ENCODE measurements at regions not wholly inside any gene's neighbourhood (a gene's known extent, or its start where the extent isn't known, plus 50 kb on each side); places are given as distances from the start of the nearest gene placed in this dataset.

DNA sequence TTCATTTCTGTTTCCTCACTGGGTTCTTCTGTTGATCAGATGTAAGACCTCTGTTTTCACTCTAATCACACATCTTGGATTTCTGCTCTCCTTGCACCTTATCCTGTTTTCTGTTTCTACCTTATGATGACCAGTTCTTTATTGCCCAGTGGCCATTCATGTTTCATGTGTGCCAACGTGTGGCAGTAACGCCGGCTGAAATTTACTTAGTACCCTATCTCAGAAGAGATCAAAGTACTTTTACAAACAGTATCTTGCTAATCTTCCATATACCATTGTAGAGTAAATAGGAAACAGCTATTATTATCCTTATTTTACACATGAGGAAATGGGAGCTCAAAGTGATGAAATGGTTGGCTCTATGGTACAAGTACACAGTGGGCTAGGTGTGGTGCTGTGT lies 74.0 kb downstream of the GATA3 start:
- TF ChIP-seq GATA3 (IDR thresholded peaks at IDR 0.05; ENCODE audit: low read depth, low read length), result no peak
- TF ChIP-seq GATA2 (IDR thresholded peaks at IDR 0.05; ENCODE audit: low read depth, low read length), result no peak

GRCh38 chr10:8129438-8129837 lies 75.0 kb downstream of the GATA3 start:
- TF ChIP-seq GATA3 (IDR thresholded peaks at IDR 0.05; ENCODE audit: low read depth, low read length) (no peak), GATA2 (IDR thresholded peaks at IDR 0.05; ENCODE audit: low read depth, low read length) (no peak)

DNA sequence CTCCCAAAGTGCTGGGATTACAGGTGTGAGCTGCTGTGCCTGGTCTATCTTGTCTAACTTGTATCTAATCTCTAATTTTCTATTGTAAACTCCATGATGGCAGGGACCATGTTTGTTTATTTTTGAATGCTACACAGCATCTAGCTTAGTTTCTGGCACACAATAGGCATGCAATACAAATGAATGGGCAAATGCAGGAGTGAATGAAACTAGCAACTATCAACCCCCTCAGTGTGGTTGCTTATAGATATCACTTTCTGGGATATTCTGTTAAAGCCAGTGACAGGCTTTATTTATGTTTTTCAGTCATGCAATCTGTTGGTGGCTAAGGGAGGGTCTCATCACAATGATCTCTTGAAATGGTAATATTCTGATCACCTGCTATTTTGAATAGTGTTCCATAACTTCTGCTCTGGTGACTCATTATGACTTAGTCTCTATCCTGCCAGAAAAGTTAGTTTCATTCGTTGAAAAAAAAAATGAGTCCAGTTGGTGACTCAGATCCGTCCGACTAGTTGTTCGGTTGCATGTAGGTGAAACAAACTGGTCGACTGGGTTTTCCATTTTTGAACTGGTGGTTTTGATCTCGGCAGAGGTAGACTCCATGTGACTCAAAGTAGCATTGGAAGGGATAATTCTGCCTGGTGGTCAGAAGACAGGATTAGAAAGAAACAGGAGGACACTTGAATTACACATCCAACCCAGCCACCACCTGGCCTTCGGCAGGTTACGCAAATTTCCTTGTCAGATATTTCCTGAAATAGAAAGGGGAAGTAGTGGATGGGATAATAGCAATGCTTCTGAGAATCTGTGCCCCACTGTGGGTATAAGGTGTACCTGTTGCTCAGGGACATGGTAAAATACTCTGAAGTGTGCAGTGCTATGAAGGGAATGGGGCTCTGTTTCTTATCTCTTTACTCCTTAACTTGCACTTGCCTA lies 76.8 kb downstream of the GATA3 start:
- TF ChIP-seq GATA2 (IDR thresholded peaks at IDR 0.05; ENCODE audit: low read depth, low read length), result no peak
- TF ChIP-seq GATA3 (IDR thresholded peaks at IDR 0.05; ENCODE audit: low read depth, low read length), result no peak

DNA sequence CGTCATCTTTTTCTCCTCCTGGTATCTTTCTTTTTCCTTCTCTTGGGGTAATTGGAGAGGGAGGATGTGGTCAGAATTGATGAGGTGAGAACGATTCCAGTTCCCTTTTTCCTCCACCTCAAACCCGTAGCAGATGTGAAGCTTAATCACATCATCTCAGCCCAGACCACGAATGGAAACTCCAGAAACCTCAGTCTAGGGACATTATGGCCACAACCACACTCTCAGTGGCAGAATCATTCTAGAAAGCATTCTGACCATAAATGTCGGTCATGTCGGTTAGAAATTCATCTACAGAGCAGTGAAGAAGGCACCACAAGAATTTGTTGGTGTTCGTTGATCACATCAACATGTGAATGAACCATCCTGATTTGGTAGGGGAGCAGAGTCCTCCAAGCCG lies 78.7 kb downstream of the GATA3 start:
- TF ChIP-seq GATA3 (IDR thresholded peaks at IDR 0.05; ENCODE audit: low read depth, low read length) (no peak), GATA2 (IDR thresholded peaks at IDR 0.05; ENCODE audit: low read depth, low read length) (no peak)

DNA sequence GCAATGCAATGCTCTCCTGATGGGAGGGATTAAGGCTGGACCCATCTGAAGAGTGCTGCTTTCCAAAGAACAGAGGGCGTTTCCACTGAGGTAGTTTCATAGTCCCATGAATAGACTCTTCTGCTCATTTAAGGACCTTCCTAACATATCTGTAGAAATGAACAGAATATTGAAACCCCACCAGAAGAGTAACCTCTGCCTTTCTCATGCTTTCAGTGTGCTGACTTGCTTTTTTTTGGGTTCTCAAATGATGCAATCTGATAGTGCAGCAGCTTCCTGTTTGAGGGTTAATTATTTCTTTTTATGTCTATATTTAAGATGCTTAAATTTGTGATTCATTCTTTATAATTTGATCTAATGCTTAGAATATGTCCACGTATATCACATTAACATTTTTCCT lies 82.2 kb downstream of the GATA3 start:
- no peak for TF ChIP-seq GATA2 (IDR thresholded peaks at IDR 0.05; ENCODE audit: low read depth, low read length)
- no peak for TF ChIP-seq GATA3 (IDR thresholded peaks at IDR 0.05; ENCODE audit: low read depth, low read length)

DNA sequence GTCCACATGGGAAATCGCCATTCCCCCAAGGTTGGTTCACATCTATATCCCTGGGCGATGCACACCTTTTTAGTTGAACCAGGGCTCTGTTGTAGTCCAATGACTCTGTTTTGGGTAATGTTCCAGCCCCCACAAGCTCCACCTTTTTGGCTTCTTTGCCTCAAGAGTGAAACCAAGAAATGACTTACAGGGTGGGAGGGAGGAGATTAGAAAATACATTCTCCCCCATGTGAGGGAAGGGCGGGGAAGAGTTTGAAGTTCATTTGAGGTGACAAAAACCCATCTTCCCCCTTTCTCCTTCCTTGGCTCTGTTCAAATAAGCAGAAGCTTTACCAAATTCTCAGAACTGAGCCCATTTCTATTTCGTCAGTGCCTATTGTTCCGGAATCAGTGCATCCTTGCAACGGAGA lies 82.8 kb downstream of the GATA3 start:
- TF ChIP-seq GATA3 (IDR thresholded peaks at IDR 0.05; ENCODE audit: low read depth, low read length), result no peak
- no peak for TF ChIP-seq GATA2 (IDR thresholded peaks at IDR 0.05; ENCODE audit: low read depth, low read length)

DNA sequence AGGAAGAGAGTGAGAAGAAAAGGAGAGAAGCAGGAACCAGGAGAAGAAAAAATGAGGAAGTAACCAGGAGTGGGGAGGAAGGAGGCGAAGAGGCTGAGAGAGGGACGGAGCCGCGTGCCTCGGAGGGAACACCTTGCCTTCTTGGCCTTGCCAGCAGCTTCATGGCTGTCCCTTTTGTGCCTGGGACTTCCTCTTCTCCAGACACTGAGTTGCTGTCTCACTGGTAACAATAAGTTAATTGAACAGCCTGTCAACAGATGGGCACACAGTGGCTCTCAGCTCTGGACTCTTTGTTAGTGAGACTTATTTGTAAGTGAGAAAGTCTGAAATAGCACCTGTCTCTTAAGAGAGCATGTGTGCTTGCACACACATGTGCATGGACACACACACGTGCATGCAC lies 83.2 kb downstream of the GATA3 start:
- TF ChIP-seq GATA2 (IDR thresholded peaks at IDR 0.05; ENCODE audit: low read depth, low read length) (no peak), GATA3 (IDR thresholded peaks at IDR 0.05; ENCODE audit: low read depth, low read length) (no peak)

- no peak for TF ChIP-seq GATA3 (IDR thresholded peaks at IDR 0.05; ENCODE audit: low read depth, low read length)
- no peak for TF ChIP-seq GATA2 (IDR thresholded peaks at IDR 0.05; ENCODE audit: low read depth, low read length)
Measured at GRCh38 chr10:8138471-8138870, 84.0 kb downstream of the GATA3 start.

DNA sequence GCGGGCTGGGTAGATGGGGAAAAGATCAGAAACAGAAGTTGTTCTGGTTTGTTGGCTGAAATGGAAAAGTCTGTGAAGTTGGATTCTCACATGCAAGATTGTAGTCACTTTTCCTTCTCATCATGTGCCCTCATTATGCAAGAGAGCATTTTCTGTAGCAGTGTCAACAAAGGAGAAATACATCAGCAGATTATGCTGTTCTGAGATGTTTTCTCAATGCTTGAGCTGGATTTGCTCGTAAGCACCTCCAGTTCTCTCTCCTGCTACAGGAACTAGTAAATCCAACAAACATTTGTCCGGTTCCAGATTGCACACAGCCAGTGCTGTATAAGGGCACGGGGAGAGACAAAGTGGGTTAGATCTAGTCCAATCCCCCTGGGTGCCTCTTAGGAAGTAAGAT lies 90.0 kb downstream of the GATA3 start:
- TF ChIP-seq GATA2 (IDR thresholded peaks at IDR 0.05; ENCODE audit: low read depth, low read length), result no peak

DNA sequence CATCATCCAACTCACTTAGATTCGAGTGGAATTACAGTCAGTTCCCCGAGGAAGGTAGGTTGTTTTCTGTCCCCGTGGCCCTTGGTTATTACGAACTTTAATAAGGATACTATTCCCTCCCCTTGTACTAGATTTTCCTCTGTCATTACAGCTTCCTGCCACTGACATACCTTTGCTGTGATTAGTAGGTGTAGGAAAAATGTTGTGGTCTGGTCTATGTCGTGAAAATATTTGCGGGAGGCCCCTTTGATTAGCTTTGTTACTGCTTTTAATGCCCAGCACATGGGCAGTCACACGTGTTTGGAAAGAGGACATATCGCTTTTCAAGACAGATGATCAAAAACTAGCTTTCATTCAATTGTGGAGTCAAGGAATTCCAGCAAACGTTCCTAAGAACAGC lies 92.2 kb downstream of the GATA3 start:
- TF ChIP-seq GATA2 (IDR thresholded peaks at IDR 0.05; ENCODE audit: low read depth, low read length), result no peak

DNA sequence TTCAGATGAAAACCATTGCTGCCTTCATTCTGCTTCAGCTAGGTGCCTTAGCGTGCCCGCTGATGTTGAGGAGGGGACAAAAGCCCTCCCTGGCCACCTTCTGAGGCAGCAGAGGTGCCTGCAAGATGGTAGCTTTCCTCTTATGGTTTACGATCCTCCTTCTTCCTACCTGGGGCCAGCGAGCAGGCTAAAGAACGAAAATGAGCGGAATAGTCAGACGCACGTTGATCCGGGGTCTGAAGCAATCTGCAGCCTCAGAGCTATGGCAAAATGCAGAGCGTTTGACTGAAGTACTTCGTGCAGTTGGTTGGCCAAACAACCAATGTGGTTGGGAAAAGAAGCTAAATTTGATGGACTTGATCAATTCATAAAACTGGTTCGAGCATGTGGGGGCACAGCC lies 95.5 kb downstream of the GATA3 start:
- no peak for TF ChIP-seq GATA2 (IDR thresholded peaks at IDR 0.05; ENCODE audit: low read depth, low read length)
- no peak for TF ChIP-seq GATA3 (IDR thresholded peaks at IDR 0.05; ENCODE audit: low read depth, low read length)

DNA sequence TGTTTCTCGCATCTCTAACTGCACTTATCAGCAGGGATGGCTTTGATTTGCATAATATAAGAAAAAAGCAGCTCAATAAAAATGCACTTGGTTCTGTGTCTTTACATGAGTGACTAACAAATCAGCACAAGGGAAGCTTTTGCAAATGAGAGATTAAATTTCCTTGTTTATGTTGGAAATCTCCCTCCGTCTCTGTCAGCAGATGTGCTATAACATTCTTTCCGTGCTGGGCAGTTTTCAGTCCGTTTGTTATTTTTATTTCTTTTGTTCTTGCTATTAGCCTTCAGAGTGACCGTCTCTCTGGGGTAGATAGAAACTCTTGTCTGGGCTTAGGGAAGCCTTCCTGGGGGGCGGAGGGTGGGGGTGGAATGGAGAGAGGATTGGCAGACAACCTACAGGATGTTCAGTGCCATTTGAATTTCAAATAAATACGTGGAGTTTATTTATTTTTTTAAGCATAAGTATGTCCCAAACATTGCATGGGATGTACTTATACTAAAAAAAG lies 96.0 kb downstream of the GATA3 start:
- TF ChIP-seq GATA3 (IDR thresholded peaks at IDR 0.05; ENCODE audit: low read depth, low read length) (no peak), GATA2 (IDR thresholded peaks at IDR 0.05; ENCODE audit: low read depth, low read length) (no peak)

- TF ChIP-seq GATA3 (IDR thresholded peaks at IDR 0.05; ENCODE audit: low read depth, low read length) (no peak), GATA2 (IDR thresholded peaks at IDR 0.05; ENCODE audit: low read depth, low read length) (no peak)
Measured at GRCh38 chr10:8151086-8151485, 96.6 kb downstream of the GATA3 start.

DNA sequence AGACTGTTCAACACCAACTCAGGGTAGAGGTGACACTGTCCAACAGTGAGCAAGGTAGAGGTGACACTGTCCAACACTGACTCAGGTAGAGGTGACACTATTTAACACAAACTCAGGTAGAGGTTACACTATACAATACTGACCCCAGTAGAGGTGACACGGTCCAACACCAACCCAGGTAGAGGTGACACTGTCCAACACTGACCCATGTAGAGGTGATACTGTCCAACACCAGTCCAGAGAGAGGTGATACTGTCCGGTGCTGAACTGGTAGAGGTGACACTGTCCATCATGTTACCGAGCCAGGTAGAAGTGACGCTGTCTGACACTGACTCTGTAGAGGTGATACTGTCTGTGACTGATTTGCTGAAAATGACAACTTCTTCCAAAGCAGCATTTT lies 102.4 kb downstream of the GATA3 start:
- TF ChIP-seq GATA3 (IDR thresholded peaks at IDR 0.05; ENCODE audit: low read depth, low read length) (no peak), GATA2 (IDR thresholded peaks at IDR 0.05; ENCODE audit: low read depth, low read length) (no peak)

Measured in SH-SY5Y (cell line).